GM19238 (cell line): ENCODE measurements at regions not wholly inside any gene's neighbourhood (a gene's known extent, or its start where the extent isn't known, plus 50 kb on each side); places are given as distances from the start of the nearest gene placed in this dataset.

Source experiments
- DNase-seq: peaks from one replicate; pipeline ENCODE4 v3.0.0; 2011; ENCODE audit warnings: low spot score; ENCODE audit not compliant: insufficient read length

DNA sequence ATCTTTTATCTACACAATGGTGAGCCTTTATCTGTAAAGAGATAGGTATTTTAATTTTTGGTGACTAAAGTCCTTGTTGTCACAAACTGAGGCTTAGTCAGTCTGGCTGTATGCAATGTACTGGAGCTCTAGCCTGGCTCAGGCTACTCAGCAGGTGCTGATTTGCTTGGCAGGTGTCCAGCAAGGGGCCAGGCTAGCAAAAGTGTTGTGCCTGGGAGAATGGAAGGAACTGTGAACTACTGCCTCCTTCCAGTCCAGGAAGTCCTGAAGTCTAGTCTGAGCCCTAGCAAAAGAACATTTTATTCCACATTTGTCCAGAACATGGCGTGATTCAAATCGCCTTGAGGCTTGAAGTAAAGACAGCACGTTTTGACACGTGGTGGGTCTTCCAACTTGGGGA is 260.5 kb downstream of the CCDC85A start:
- DNase-seq, result no peak

DNA sequence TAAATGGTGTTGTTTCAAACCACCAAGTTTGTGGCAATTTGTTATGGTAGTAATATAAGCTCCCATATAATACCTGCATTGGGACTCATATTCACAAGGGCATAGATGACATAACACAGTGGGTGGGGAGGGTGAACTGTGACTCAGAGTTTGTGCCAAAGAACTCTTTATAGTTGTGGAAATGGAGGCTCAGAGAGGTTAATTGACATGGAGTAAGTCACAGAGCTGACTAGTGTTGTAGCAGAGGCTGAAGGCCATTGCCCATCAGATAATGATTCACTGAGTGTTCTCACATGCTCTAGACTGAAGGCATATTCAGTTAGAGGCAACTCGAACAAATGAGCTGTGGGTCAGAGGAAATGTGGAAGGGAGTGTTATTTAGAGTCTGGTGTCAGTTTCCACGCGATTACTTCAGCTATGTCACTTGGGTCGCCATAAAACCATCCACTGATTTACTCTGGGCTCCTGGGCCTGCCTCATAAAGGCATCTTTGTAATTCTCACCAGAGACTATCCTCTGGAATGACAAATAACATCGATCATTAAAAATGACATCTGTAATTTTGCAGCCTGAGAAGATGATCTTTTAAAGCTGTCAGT is 264.7 kb downstream of the CCDC85A start:
- no peak for DNase-seq

DNA sequence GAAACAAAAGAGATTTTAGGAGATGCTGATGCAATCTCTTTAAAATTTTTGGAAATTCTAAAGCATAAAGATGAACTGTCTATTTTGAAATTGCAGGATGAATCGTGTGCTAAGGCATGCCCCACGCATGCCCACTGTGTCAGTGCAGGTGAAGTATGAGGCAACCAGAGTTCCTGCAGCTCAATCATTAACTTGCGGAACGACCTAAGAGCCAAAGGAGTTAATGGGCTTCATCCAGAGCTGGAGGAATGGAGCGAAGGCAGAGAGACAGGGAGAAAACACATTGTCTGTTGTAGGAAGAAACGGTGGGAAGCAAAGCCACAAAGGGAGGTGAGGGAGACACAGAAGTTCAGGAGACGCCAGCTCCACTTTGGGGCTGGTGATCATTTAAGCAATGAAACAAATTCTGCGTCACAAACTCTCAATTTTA is 265.2 kb downstream of the CCDC85A start:
- DNase-seq, result no peak

DNA sequence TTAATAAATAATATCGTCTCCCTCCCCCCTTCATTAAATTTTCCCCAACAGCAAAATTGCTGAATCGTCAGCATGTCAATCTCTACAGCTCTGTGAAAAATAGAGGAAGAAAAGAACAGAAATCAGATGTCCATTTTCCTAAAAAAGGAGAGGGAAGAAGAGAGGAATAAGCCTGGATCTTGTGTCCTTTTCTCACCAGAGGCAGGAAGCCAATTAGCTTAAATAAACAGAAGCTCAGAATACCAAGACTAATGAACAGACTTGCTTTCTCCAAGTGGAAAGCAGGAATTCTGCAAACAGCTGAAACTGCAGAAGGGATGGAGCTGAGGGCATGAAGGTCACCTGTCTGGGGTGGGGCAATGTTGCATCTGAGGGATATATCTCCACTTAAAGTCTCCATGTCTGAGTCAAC is 265.7 kb downstream of the CCDC85A start:
- DNase-seq, result no peak

DNA sequence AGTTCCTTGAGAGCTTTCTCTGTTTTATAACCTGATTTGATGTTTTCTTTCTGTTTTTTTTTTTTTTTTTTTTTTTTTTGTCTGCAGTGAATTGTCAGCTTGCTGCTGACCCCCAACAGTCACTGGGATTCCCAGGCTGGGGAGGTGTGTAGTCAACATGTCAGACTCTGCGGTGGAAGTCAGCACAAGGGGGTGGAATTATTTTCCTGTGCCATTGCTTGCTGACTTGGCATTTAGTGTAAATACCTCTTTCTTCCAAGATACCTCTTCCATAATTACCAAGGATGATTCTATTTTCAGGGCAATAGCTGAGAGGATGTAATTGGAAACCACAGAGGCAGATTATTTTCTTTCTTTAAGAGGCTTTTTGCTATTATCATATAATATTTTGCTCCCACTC is 266.3 kb downstream of the CCDC85A start:
- no peak for DNase-seq

DNA sequence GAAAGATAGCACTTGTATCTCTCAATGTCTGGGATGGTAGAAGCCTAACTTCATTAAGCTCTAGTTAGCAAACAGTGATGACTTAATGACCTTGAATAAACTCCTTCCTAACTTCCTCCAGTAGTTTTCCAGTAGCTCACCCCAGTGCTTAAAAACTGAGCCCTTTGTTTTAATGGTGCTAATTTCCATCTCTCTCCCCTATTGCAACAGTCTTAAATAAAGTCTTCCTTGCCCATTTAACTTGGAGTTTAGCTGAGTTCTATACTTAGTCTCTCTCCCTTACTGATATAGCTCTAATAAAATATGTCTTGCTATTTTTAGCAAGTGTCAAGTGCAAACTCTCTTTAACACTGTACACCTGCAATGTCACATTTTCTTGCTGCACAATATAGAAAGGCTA is 267.0 kb downstream of the CCDC85A start:
- DNase-seq, result no peak

DNA sequence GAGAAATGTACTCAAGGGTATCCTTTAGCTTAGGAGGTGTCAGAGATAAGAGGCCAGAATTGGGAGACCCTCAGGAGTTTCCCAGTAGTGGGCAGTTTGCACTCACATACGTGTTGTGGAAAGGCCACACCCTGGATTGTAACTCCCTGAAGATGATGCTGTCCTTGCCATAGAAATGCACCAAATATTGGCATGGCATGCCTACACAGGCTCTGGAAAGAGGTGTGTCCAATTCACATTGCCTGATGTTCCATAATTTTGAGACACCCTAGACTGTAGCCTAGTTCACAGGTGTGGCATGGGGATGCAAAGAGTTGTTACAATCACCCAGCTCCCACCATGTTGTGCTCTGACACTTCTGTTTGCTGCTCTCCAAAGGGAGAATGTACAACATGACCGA is 271.9 kb downstream of the CCDC85A start:
- no peak for DNase-seq

DNA sequence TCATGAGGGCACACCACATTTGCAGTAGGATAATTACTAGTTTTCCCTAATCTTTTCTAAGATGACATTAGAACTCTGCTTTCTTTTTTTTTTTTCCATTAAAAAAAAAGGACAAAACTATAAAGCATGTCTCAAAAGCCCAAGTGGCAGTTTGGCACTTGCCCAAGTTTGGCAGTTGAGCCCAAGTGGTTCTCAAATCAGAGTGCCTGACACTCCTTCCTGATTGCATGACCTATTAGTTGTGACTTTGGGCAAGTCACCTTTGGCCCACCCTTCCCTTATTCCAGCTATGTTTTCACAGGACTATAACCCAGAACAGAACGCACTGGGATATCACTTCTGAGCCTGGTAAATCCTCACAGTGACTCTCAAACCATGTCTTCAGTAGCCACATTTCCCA is 273.0 kb downstream of the CCDC85A start:
- DNase-seq, result no peak

DNA sequence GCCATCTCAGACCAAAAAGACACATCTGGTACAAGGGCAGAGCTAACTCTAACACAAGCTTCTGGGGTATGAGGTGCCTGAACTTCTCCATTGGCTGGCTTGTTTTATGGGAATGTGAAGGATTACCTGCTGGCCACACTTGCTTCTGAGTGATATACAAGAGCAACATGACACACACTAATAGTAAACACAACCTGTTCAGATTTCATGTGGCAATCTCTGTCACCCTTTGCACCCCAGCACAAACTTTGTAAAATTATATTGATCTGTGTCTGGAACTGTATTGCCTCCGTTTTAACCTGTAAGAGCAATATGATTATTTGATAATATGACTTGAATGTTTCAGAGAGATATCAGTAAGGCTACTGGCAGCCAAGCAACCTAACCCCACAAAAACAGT is 276.7 kb downstream of the CCDC85A start:
- DNase-seq, result no peak

DNA sequence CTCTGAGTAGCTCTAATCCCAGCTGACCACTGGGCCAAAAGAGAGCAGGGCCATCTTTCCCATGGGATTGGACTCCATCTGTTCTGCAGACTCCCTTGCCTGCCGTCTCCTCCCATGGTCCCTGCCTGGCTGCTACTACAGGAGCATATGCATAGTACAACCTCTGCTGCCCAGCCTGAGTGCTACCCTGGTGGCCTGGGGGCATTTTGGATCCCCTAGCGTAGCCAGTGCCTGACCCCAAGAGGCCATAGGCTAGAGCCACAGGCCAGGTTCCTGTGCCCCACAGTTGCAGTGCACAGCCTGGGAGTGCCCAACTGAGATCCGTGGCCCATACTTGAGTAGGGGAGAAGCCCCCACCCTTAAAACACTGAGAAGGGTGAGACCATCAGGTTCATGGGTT is 280.3 kb downstream of the CCDC85A start:
- no peak for DNase-seq

DNA sequence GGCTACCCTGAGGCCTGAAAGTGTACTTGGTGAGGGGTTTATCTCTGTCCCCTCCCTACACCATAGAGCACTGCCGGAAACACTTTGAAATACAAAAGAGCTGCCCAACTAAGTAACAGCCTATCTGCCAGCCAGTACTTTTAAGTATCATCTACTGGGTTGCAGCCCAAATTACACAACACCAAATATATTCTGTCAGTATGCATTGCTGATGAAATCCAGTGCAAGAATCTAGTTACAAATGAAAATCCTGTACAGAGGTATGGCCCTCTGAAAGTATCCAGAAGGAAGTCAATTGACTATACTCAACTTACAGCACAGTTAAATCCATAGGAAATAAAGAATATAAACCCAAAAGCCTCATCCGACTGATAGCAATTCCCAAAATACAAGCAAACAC is 280.8 kb downstream of the CCDC85A start:
- DNase-seq, result no peak

DNA sequence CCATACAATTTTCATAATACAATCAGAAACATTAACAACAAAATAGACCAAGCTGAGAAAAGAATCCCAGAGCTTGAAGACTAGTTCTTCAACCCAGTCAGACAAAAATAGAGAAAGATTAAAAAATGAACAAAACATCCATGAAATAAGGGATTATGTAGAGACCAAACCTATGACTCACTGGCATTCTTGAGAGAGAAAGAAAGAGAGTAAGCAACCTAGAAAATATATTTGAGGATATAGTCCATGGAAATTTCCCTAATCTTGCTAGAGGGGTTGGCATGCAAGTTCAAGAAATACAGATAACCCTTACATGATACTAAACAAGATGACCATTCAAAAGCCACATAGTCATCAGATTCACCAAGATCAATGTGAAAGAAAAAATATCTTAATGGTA is 281.7 kb downstream of the CCDC85A start:
- no peak for DNase-seq

DNA sequence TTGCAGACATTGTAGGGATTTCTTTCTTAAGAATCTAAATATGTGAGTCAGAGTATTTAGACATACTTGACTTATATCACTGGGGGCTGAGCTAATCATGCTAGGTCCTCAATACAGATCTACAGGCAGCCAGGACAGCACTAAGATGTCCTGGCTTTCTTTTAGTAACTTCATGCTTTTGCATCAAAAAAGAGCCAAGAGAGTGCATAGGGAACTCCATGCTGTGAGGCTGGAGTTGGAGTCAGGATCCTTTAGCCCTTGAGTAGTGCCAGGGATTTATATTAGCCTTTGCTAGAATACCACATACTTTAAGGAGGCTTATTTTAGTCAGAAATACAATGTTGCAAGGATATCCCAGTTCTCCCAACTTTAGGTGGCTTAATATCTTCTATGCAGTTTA is 289.7 kb downstream of the CCDC85A start:
- no peak for DNase-seq

DNA sequence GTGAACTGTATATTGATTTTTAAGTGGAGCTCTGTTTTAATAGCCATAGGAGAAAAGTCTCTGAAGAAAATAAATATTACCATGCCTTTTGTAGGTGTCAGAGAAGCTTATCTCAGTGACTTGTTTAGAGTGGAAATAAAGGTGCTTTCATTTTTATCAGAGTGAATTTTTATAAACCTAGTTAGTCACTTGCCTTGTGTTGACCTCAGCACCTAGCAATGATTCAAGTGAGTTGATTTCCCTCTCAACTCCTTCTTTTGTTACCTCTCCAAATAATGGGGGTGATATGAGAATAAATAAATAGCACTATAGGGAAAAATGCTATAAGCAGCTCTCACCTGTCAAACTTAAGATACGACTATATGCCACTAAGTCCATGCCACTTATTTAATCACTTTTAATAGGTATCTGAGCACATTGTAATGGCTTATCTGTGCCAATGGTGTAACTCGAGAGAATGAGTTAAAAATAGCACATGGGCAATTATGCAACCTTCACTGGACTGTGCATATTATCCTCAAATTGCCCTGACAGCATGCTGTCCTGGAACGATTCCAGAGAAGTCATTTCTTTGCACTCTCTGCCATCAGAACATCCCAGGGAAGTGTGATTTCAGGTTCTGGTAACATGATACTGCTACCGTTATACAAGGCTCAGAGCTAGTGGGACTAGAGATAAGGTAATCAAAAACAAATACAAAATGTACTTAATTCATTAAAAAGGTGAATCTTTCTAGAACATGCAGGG is 290.8 kb downstream of the CCDC85A start:
- no peak for DNase-seq

DNA sequence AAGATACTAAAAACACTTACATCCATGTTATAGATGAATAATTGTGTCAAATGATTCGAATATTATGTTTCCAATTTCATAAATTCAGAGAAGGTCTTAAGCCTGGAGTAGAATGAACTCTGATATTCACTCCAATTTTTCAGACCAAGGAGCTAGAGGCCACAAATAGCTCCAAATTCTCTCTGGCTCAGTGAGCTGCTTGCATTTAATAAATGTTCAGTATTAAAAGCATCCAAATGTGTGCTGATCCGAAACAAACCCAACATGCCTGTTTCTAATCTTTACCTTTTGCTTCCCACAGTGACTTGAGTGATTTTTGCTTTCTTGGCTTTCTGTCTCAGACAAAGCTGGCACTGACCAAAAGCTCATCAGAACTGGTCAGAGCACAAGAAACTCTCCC is 291.4 kb downstream of the CCDC85A start:
- no peak for DNase-seq

DNA sequence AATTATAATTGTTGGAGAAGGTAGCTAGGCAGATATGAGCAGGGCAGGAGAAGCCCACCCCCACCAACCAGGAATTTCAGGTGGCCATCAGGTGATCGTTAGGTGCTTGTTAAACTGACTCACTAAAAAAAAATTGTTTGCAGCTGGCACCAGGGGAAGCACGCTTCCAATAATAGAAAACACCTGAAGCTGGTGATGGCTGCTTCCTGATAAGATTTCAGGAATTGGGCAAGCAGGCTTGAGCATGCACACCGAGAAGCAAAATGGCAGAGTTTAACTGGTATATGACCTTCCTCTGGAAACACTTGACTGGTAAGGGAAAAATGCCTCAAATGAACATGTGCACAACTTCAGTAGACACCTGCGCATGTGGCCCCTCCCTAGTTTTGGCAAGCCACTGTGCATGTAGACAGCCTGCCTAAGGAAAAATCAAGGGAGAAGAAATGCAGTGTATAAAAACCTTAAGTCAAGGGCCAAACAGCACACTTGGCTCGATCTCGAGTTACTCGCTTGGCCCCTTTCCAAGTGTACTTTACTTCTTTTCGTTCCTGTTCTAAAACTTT is 292.8 kb downstream of the CCDC85A start:
- DNase-seq, result no peak

DNA sequence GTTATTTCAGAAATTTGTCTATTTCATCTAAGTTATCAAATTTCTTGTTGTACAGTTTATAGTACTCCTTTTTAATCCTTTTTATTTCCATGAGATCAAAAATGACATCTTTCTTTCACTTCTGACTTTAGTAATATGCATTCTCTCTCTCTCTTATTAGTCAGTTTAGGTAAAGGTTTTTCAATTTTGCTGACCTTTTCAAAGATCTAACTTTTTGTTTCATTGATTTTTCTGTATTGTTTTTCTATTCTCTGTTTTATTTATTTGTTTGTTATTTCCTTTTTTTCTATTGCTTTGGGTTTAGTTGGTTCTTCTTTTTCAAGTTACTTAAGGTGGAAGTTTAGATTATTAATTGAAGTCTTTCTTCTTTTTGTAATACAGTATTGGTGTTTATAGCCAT is 294.2 kb downstream of the CCDC85A start:
- no peak for DNase-seq

DNA sequence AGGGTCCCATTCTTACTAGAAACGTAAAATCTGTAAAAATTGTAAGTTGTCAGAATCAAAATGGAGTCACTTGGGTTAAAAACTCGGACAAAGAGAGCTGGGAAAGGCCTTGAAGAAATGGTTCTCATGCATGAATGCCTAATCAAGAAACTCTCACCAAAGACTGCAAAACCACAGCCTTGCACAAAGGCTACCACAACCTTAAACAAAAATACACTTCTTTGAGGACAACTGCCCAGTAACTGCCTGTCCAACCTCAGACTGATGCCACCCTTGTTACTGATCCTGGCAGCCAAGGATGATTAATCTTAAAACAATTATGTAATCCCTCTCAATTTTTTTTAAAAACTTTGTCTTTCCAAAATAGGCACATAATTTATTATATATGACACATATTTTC is 299.3 kb downstream of the CCDC85A start:
- no peak for DNase-seq

DNA sequence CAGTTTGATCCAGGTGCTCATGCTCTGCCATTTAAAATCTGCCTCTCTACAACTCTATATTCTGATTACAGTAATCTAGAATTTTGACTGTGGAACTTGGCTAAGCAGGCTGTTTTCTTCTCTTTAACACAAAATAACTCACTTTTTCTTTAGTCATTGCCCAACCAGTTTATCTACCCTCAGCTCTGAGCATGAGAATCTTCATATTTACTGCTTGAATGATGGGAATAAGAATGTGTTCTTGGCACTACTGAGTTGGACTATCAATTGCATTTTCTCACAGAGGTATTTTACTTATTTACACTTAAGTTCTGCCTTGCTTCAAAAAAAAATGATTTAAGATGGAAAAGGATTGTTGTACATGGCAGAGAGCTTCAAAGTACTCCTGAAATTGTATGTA is 301.1 kb downstream of the CCDC85A start:
- DNase-seq, result no peak

DNA sequence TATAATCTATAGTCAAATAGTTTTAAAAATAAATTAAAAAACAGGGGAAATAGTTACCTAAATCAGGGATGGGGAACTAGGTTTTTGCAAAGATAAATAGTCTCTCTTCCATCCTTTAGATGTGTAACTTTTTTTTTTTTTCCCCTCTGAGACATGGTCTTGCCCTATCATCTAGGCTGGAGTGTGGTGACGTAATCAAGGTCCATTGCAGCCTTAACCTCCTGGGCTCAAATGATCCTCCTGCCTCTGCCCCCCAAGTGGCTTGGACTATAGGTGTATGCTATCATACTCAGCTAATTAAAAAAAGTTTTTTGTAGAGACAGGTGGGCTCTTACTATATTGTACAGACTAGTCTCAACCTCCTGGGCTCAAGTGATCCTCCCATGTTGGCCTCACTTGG is 316.5 kb downstream of the CCDC85A start:
- DNase-seq, result no peak

DNA sequence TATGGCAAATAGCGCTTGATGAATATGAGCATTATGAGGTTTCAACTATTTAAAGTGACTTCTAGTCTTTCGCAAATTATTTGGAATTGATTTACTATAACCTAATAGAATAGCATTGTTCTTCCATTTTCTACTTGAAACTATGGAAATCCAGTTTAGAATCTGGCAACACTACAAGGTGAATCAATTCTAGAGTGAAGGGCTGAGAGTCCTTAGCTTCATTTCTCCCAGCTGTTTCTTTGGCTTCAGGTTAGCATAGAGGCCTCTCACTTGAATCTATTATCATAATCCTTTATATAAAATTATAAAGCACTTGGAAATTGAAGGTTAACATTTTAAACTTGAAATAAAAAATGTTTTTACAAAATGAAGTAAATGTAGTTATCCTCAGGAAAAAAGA is 318.8 kb downstream of the CCDC85A start:
- DNase-seq, result no peak

DNA sequence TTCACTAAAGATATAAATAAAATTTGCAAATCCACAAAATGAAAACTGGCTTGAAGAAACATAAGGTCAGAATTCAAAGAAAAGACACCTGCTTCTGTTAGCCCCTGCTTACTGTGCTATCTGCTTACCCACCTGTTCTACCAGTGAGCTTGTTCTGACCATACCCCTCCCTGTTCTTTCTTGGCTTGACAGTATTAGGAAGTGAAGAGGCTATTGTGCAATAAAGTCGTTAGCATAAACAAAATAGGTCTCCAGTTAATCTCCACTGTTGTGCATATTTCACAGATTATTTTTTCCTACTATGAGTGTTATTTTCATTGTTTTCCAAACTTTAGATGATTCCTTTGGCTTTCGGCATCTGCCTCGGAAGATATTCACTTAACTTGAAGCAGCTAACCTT is 322.1 kb downstream of the CCDC85A start:
- DNase-seq, result no peak

DNA sequence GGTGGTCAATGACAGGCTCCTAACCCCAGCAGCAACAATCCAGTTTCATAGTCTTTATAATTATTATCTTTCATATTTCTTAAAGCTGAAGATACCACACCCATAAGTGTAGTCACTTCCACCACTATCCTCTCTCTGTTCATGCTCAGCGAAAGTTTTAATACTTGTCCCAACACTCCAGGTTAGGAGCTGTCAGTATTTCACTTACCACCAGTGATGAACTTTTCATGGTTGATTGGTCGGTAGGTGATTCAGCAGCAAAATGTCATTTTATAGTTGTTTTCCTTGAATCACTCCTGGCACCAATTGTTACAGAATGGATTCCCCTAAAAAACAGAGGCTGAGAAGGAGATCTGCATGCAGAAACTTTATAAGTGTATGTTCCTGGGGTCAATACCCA is 324.9 kb downstream of the CCDC85A start:
- no peak for DNase-seq
